GM23338 (cell line): ENCODE measurements at regions not wholly inside any gene's neighbourhood (a gene's known extent, or its start where the extent isn't known, plus 50 kb on each side); places are given as distances from the start of the nearest gene placed in this dataset.

Source experiments
- ATAC-seq: fragments of 200-7000 bp; cut with Tn5 transposase; 3 replicates; pipeline ENCODE4 v1.9.1; 2020
- DNase-seq: peaks from one replicate; pipeline ENCODE4 v3.0.0-alpha.2; 2015; ENCODE audit warnings: low spot score
- H2AFZ ChIP-seq: fragments of 200-600 bp; sonication (generic); 2 replicates; pipeline ENCODE4 v1.8.0; 2016; ENCODE audit warnings: antibody characterized with exemption, mild to moderate bottlenecking, moderate library complexity
- H3F3A ChIP-seq: fragments of 200-600 bp; sonication (generic); replicated peaks from 2 replicates; pipeline ENCODE4 v1.8.0; 2017; ENCODE audit warnings: antibody characterized with exemption, mixed run types, low read depth
- H3K27ac ChIP-seq: fragments of 200-600 bp; sonication (generic); 2 replicates; pipeline ENCODE4 v1.6.1; 2016; ENCODE audit warnings: low read depth
- H3K27me3 ChIP-seq: fragments of 200-600 bp; sonication (generic); 2 replicates; pipeline ENCODE4 v1.8.0; 2016; ENCODE audit warnings: mild to moderate bottlenecking, mixed run types, moderate library complexity; ENCODE audit not compliant: insufficient read depth
- H3K36me3 ChIP-seq: fragments of 200-600 bp; sonication (generic); 2 replicates; pipeline ENCODE4 v1.8.0; 2016; ENCODE audit warnings: mild to moderate bottlenecking; ENCODE audit not compliant: insufficient read depth
- H3K4me1 ChIP-seq: fragments of 200-600 bp; sonication (generic); 2 replicates; pipeline ENCODE4 v1.8.0; 2016; ENCODE audit warnings: mild to moderate bottlenecking, moderate library complexity; ENCODE audit not compliant: insufficient read depth
- H3K4me2 ChIP-seq: fragments of 200-600 bp; sonication (generic); 2 replicates; pipeline ENCODE4 v1.7.1; 2017; ENCODE audit warnings: mixed run types
- H3K4me3 ChIP-seq: fragments of 200-600 bp; sonication (generic); 2 replicates; pipeline ENCODE4 v1.6.1; 2016; ENCODE audit warnings: mixed run types
- H3K79me2 ChIP-seq: fragments of 200-600 bp; sonication (generic); replicated peaks from 2 replicates; pipeline ENCODE4 v1.8.0; 2017; ENCODE audit warnings: mild to moderate bottlenecking; ENCODE audit not compliant: insufficient read depth
- H3K9me2 ChIP-seq: fragments of 200-600 bp; sonication (generic); 2 replicates; pipeline ENCODE4 v1.8.0; 2017; ENCODE audit not compliant: insufficient read depth
- H4K20me1 ChIP-seq: fragments of 200-600 bp; sonication (generic); replicated peaks from 2 replicates; pipeline ENCODE4 v1.8.0; 2017; ENCODE audit warnings: mild to moderate bottlenecking; ENCODE audit not compliant: insufficient read depth
- H3K27ac Mint-ChIP-seq: 2 replicates; pipeline ENCODE4 v1.8.0; 2020; ENCODE audit warnings: inconsistent platforms, mild to moderate bottlenecking, moderate library complexity, mixed read lengths
- H3K27me3 Mint-ChIP-seq: 3 replicates; pipeline ENCODE4 v1.8.0; 2022; ENCODE audit warnings: low read depth, mild to moderate bottlenecking, moderate library complexity, mixed read lengths, inconsistent platforms; ENCODE audit not compliant: insufficient read depth, poor library complexity
- H3K36me3 Mint-ChIP-seq: 3 replicates; pipeline ENCODE4 v1.8.0; 2021; ENCODE audit warnings: low read depth, mild to moderate bottlenecking, inconsistent platforms, moderate library complexity, mixed read lengths
- H3K4me1 Mint-ChIP-seq: 3 replicates; pipeline ENCODE4 v1.8.0; 2020; ENCODE audit warnings: mild to moderate bottlenecking, inconsistent platforms, mixed read lengths
- H3K4me3 Mint-ChIP-seq: 3 replicates; pipeline ENCODE4 v1.8.0; 2021; ENCODE audit warnings: moderate library complexity, mild to moderate bottlenecking, inconsistent platforms, mixed read lengths
- H3K9me3 Mint-ChIP-seq: 3 replicates; pipeline ENCODE4 v1.8.0; 2020; ENCODE audit warnings: moderate library complexity, mild to moderate bottlenecking, inconsistent platforms, mixed read lengths
- CREB1 ChIP-seq: fragments of 250-450 bp; sonication (Bioruptor Pico); IDR thresholded peaks from 2 replicates; pipeline ENCODE4 v1.5.0; 2020; ENCODE audit warnings: low read depth, mild to moderate bottlenecking, moderate library complexity
- CTCF ChIP-seq, 2 experiments: fragments of 200-600 bp in 1 of 2; sonication (generic) in 1 of 2; conservative IDR thresholded peaks; 2 replicates each; pipeline versions ENCODE4 v1.5.1 to v1.6.1; 2016 to 2017; ENCODE audit warnings: antibody characterized with exemption in 2 of 2, low read depth in 2 of 2, mild to moderate bottlenecking in 2 of 2, moderate library complexity in 1 of 2
- JUNB ChIP-seq: IDR thresholded peaks from one replicate; pipeline ENCODE4 v1.6.1; 2016; ENCODE audit warnings: antibody characterized with exemption; ENCODE audit not compliant: unreplicated experiment
- STAT1 ChIP-seq: IDR thresholded peaks from one replicate; pipeline ENCODE4 v1.6.1; 2016; ENCODE audit warnings: antibody characterized with exemption; ENCODE audit not compliant: unreplicated experiment
- ZNF331 ChIP-seq: fragments of 250-450 bp; sonication (Bioruptor Pico); IDR thresholded peaks from 2 replicates; pipeline ENCODE4 v1.5.0; 2020; ENCODE audit warnings: low read depth, mild to moderate bottlenecking, moderate library complexity
- ZNF462 ChIP-seq: fragments of 250-450 bp; sonication (Bioruptor Pico); IDR thresholded peaks from 2 replicates; pipeline ENCODE4 v1.5.0; 2020; ENCODE audit warnings: mild to moderate bottlenecking, moderate library complexity

GRCh38 chr1:29964718-29965533 is 728.6 kb downstream of the PTPRU start (continued):
- no peak for TF ChIP-seq ZNF462 (CRISPR knock-in tag)

GRCh38 chr1:29963946-29964345 is 727.6 kb downstream of the PTPRU start:
- DNase-seq (no peak), ATAC-seq (no peak)
- H3K4me2 ChIP-seq, result no peak overlapping the region
- H3K4me1 ChIP-seq, result no peaks in the 10 kb centered on the region
- Mint-ChIP-seq H3K4me3 (no peak overlapping the region), H3K27me3 (peaks cover 10% of the 10 kb centered on the region), H3K27ac (peak overlapping the region; percentile 74; the same call in 1 of the 2 replicates), H3K9me3 (peaks cover under 1% of the 10 kb centered on the region; the same call in 1 of the 3 replicates), H3K36me3 (no peaks in the 10 kb centered on the region; the same call in 2 of the 3 replicates), H3K4me1 (peaks cover 9% of the 10 kb centered on the region)
- H3F3A ChIP-seq, result no peaks in the 10 kb centered on the region
- H2AFZ ChIP-seq, result no peak overlapping the region
- no peaks in the 10 kb centered on the region for H3K79me2 ChIP-seq
- H3K27ac ChIP-seq, result no peak overlapping the region
- no peaks in the 10 kb centered on the region for H3K27me3 ChIP-seq
- H3K36me3 ChIP-seq, result no peaks in the 10 kb centered on the region
- no peaks in the 10 kb centered on the region for H4K20me1 ChIP-seq
- no peaks in the 10 kb centered on the region for H3K9me2 ChIP-seq
- H3K4me3 ChIP-seq, result no peak overlapping the region
- TF ChIP-seq STAT1, result no peak
- no peak for TF ChIP-seq CTCF (conservative IDR thresholded peaks at IDR 0.05; ENCODE audit: low read depth in 2 of 2)
- no peak for TF ChIP-seq JUNB
- no peak for TF ChIP-seq ZNF331 (CRISPR knock-in tag)
- no peak for TF ChIP-seq CREB1 (CRISPR knock-in tag)
- TF ChIP-seq ZNF462 (CRISPR knock-in tag), result no peak
